OCI-LY7 (cell line): ENCODE measurements at regions not wholly inside any gene's neighbourhood (a gene's known extent, or its start where the extent isn't known, plus 50 kb on each side); places are given as distances from the start of the nearest gene placed in this dataset.

Experiments
- BruUV-seq: library from RNA; stranded (reverse); fragments of 400-500 nt; replicated peaks from 2 replicates; lab custom pipeline; 2021; lab: Mats Ljungman, UMichigan
- CTCF ChIA-PET: fragments of 300-600 bp; sonication (Branson Sonifier 250); formaldehyde crosslinking; loops from one replicate; lab custom pipeline; 2022; ENCODE audit warnings: antibody characterized with exemption; ENCODE audit not compliant: unreplicated experiment; lab: Charles Lee
- POLR2A ChIA-PET: fragments of 300-600 bp; sonication (Branson Sonifier 250); formaldehyde crosslinking; loops from one replicate; lab custom pipeline; 2022; ENCODE audit warnings: antibody characterized with exemption; lab: Charles Lee
- DNase-seq: peaks from one replicate; pipeline ENCODE4 v3.0.0-alpha.2; 2015; ENCODE audit warnings: low spot score
- H2AFZ ChIP-seq: fragments of 200-600 bp; sonication (generic), shearing (Covaris generic); 2 replicates; pipeline ENCODE4 v1.6.1; 2014; ENCODE audit warnings: mild to moderate bottlenecking, antibody characterized with exemption, low read length, moderate library complexity
- H3K27ac ChIP-seq: fragments of 200-600 bp; sonication (generic); 2 replicates; pipeline ENCODE4 v1.5.1; 2014; ENCODE audit warnings: mixed run types, low read depth, mild to moderate bottlenecking, moderate library complexity, low read length, inconsistent platforms; ENCODE audit not compliant: poor library complexity, severe bottlenecking
- H3K36me3 ChIP-seq: fragments of 200-600 bp; sonication (generic); 2 replicates; pipeline ENCODE4 v1.6.1; 2014; ENCODE audit warnings: mild to moderate bottlenecking, antibody characterized with exemption, low read length, moderate library complexity, mixed read lengths; ENCODE audit not compliant: insufficient read depth
- H3K4me1 ChIP-seq: fragments of 200-600 bp; sonication (generic); 2 replicates; pipeline ENCODE4 v1.5.1; 2014; ENCODE audit warnings: mild to moderate bottlenecking, low read length; ENCODE audit not compliant: insufficient read depth, poor library complexity, severe bottlenecking
- H3K4me2 ChIP-seq: fragments of 200-600 bp; sonication (generic); 2 replicates; pipeline ENCODE4 v1.6.1; 2014; ENCODE audit warnings: mild to moderate bottlenecking, low read length
- H3K4me3 ChIP-seq: fragments of 200-600 bp; sonication (generic); 2 replicates; pipeline ENCODE4 v1.5.1; 2014; ENCODE audit warnings: mild to moderate bottlenecking, low read depth, low read length; ENCODE audit not compliant: poor library complexity, severe bottlenecking
- H3K79me2 ChIP-seq: fragments of 200-600 bp; sonication (generic); 2 replicates; pipeline ENCODE4 v1.6.1; 2016; ENCODE audit warnings: low read depth, mild to moderate bottlenecking, low read length, moderate library complexity, mixed read lengths; ENCODE audit not compliant: insufficient read depth
- H3K9me2 ChIP-seq: fragments of 200-600 bp; sonication (generic); 2 replicates; pipeline ENCODE4 v1.6.1; 2016; ENCODE audit warnings: mild to moderate bottlenecking, low read length, mixed read lengths; ENCODE audit not compliant: insufficient read depth
- H3K9me3 ChIP-seq: fragments of 200-600 bp; sonication (generic); 2 replicates; pipeline ENCODE4 v1.6.1; 2014; ENCODE audit warnings: mild to moderate bottlenecking, mixed run types, low read length, mixed read lengths
- H4K20me1 ChIP-seq: fragments of 200-600 bp; sonication (generic); 2 replicates; pipeline ENCODE4 v1.6.1; 2014; ENCODE audit warnings: mild to moderate bottlenecking, antibody characterized with exemption, low read length, moderate library complexity, mixed read lengths; ENCODE audit not compliant: insufficient read depth
- EZH2phosphoT487 ChIP-seq: fragments of 200-600 bp; sonication (generic); IDR thresholded peaks from 2 replicates; pipeline ENCODE4 v1.6.1; 2018; ENCODE audit warnings: low read depth, borderline replicate concordance, mild to moderate bottlenecking, mixed run types, antibody characterized with exemption, low read length, moderate library complexity, mixed read lengths
- intact Hi-C: fragments of 100-400 bp; cut with micrococcal nuclease; formaldehyde crosslinking; loops from one replicate; pipeline ENCODE4 v1.10.0; 2022; ENCODE audit not compliant: unreplicated experiment
- TF ChIP-seq, protein P1 (sequence below): fragments of 200-600 bp; sonication (generic); conservative IDR thresholded peaks from 2 replicates; pipeline ENCODE4 v1.5.1; 2014; ENCODE audit warnings: mild to moderate bottlenecking, antibody characterized with exemption, low read length, moderate library complexity, mixed read lengths

DNA sequence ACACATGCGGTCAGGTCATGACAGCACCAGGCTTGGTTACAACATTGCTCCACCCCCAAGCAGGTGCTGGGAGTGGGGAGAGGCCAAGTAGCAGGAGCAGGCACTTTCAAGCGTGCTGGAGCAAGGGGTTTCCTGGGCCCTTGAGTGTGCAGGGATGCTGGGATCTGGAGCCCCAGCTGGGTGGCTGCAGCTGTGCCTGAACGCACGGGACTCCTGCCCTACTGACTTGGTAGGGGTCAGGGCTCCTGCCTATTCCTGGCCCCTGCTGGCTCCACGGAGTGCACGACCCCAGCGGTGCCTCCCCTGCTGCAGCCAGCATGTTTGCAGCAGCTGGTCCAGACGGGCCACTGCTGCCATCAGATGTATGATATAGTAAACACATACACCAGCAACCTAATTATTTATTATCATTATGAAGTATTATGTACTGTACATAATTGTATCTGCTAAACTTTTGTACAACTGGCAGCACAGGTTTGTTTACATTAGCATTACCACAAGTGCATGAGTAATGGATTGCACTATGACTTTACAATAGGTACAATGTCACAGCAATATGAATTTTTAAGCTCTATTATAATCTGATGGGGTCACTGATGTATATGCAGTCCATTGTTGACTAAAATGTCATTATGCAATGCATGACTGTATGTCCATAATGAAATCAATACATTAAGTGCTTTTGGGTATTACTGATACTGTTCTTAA, 620.6 kb downstream of the RAPGEF2 start:
- H3K4me1 ChIP-seq, result no peaks in the 10 kb centered on the region
- H4K20me1 ChIP-seq, result no peaks in the 10 kb centered on the region
- POLR2A ChIA-PET, result interaction anchor here (2.2 kb wide), 1 partner anchor 11 kb away, joined by 7 read pairs; no protein-coding TSS in a partner anchor

DNA sequence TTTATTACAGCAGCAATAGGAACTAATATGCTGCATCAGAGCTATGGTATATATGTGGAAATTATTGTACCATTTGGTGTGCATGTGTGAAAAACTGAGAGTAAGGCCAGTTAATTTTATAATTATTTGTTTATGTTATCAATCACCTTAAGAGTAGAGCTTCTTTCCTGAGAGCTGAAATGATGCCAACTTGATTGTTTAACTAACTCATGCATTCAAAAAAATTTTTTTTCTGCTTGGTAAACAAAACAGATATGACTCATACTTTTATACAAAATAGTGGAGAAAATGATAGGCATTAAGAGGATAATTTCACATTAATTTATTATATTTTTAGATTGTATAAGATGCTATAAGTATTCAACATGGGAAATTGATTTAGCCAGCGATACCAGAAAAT, 622.7 kb downstream of the RAPGEF2 start:
- H3K9me2 ChIP-seq, result no peaks in the 10 kb centered on the region
- H3K36me3 ChIP-seq, result no peaks in the 10 kb centered on the region
- intact Hi-C loops, result no loop called here
- H3K4me2 ChIP-seq, result no peak overlapping the region
- POLR2A ChIA-PET, result interaction anchor here (0.5 to 1.6 kb wide), 2 partner anchors 17 to 42 kb away, joined by 3 read pairs; no protein-coding TSS in a partner anchor
- H3K9me3 ChIP-seq, result no peaks in the 10 kb centered on the region
- TF ChIP-seq, protein P1, sequence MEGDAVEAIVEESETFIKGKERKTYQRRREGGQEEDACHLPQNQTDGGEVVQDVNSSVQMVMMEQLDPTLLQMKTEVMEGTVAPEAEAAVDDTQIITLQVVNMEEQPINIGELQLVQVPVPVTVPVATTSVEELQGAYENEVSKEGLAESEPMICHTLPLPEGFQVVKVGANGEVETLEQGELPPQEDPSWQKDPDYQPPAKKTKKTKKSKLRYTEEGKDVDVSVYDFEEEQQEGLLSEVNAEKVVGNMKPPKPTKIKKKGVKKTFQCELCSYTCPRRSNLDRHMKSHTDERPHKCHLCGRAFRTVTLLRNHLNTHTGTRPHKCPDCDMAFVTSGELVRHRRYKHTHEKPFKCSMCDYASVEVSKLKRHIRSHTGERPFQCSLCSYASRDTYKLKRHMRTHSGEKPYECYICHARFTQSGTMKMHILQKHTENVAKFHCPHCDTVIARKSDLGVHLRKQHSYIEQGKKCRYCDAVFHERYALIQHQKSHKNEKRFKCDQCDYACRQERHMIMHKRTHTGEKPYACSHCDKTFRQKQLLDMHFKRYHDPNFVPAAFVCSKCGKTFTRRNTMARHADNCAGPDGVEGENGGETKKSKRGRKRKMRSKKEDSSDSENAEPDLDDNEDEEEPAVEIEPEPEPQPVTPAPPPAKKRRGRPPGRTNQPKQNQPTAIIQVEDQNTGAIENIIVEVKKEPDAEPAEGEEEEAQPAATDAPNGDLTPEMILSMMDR, result no peak
- BruUV-seq, result no TSS peak
- CTCF ChIA-PET, result no interaction called here
- no peak for DNase-seq
- H3K27ac ChIP-seq, result no peak overlapping the region
- H2AFZ ChIP-seq, result no peak overlapping the region
- H3K4me3 ChIP-seq, result no peak overlapping the region
- no peaks in the 10 kb centered on the region for H3K79me2 ChIP-seq
- H3K4me1 ChIP-seq, result no peaks in the 10 kb centered on the region
- H4K20me1 ChIP-seq, result no peaks in the 10 kb centered on the region

More for the DNA sequence above, 620.6 kb downstream of the RAPGEF2 start:
- Histone ChIP-seq H3K36me3 (no peaks in the 10 kb centered on the region), H3K4me2 (no peak overlapping the region), H3K27ac (no peak overlapping the region), H3K9me2 (no peaks in the 10 kb centered on the region), H3K4me3 (no peak overlapping the region), H3K9me3 (no peaks in the 10 kb centered on the region), H2AFZ (no peak overlapping the region), H3K79me2 (no peaks in the 10 kb centered on the region)
- TF ChIP-seq, protein P1, result no peak
- TF ChIP-seq EZH2phosphoT487, result no peak
- DNase-seq, result no peak
- no TSS peak for BruUV-seq
- intact Hi-C loops, result no loop called here
- CTCF ChIA-PET, result no interaction called here
